ENCODE measurements at regions not wholly inside any gene's neighbourhood (a gene's known extent, or its start where the extent isn't known, plus 50 kb on each side); places are given as distances from the start of the nearest gene placed in this dataset.

GRCh38 chr2:234330902-234331301 is 166.0 kb downstream of the ARL4C start:
- TF ChIP-seq, protein P1, sequence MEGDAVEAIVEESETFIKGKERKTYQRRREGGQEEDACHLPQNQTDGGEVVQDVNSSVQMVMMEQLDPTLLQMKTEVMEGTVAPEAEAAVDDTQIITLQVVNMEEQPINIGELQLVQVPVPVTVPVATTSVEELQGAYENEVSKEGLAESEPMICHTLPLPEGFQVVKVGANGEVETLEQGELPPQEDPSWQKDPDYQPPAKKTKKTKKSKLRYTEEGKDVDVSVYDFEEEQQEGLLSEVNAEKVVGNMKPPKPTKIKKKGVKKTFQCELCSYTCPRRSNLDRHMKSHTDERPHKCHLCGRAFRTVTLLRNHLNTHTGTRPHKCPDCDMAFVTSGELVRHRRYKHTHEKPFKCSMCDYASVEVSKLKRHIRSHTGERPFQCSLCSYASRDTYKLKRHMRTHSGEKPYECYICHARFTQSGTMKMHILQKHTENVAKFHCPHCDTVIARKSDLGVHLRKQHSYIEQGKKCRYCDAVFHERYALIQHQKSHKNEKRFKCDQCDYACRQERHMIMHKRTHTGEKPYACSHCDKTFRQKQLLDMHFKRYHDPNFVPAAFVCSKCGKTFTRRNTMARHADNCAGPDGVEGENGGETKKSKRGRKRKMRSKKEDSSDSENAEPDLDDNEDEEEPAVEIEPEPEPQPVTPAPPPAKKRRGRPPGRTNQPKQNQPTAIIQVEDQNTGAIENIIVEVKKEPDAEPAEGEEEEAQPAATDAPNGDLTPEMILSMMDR (optimal IDR thresholded peaks at IDR 0.05 in 1 of 3, IDR thresholded peaks at IDR 0.05 in 1 of 3, conservative IDR thresholded peaks at IDR 0.05 in 1 of 3; ENCODE audit: extremely low read depth in 1 of 3, insufficient read depth in 2 of 3, low read length in 3 of 3): no peak
- TF ChIP-seq EZH2 (IDR thresholded peaks at IDR 0.05; ENCODE audit: low read length): no peak

All from keratinocyte (primary cell).